HG02970 (cell line): ENCODE measurements at regions not wholly inside any gene's neighbourhood (a gene's known extent, or its start where the extent isn't known, plus 50 kb on each side); places are given as distances from the start of the nearest gene placed in this dataset.

Experiments
- ATAC-seq: cut with Tn5 transposase; IDR thresholded peaks from one replicate; pipeline ENCODE4 v1.9.1; 2021; ENCODE audit warnings: mild to moderate bottlenecking, moderate library complexity, moderate number of reproducible peaks; ENCODE audit not compliant: unreplicated experiment, low FRiP score

DNA sequence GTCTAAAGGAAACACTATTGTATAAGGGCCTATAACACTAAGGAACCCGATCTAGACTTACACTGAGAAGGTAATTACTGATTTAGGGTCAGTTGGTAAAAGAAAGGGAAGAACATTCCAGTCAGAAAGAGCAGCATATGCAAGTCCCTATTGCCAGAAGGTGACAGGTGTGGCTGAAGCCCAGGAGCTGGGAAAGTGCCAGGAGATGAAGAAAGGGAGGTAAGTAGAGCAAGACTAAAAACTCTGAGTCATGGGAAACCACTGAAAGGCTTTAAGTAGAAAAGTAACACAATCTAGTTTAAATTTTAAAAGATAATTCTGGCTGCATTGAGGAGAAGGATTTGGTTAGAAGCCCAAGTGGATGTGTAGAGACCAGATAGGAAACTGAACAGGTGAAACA is 77.7 kb upstream of the INTU start:
- no peak for ATAC-seq

DNA sequence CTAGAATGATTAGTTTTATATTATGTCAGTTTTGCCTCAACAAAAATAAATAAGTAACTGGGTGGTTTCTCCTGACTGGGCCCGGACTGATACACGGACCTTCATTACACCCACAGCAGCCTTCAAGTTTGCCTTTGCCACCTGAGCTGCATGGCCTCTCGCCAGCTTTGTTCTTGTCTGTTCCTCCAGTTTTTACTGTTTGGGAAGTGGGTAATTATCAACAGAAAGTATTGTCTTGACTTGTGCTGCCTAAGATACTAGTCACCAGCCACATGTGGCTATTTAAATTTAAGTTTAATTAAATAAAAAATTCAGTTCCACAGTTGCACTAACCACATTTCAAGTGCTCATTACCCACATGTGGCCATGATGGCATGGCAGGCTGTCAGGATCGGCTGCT is 74.7 kb upstream of the INTU start:
- no peak for ATAC-seq

DNA sequence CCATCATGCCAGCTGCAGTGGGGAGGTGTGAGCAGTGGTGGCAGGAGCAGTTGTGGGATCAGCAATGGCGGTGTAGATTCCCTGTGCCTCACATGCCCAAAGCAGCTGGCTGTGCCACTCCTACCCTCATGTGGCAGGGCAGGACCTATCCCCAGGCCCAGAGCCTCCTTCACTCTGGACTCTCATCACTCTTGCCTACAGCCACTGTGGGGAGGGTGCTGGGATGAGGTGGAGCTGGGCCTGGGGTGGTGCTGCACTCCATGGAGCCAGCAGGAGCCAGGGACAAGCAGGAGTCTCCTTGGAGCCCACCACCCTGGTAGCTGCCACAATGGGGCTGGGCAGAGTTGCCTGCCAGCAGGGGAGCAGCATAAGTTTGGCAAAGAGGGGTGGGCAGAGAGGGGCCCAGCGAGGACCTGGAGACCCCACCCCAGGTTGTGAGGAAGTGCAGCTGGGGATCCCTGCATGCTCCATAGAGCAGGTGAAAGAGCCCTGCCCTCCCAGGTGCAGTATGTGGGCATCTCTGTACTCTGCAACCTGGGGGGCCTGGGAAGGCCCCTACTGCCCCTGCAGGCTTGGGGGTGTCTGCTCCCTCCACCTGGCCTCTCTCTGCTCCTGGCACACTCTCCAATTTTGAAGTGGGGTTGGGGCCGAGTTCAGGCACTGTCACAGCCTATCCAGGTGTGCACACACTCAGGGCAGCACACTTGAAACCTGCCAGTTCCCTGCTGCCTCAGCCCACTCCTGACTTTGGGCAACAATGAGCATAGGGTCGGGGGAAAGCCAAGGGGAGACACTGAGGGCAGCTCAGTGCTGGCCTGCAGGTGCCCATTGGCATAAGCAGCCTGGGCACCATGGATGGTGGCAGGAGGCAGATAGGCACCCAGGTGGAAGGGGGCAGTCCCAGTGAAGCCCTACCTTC is 74.0 kb upstream of the INTU start:
- no peak for ATAC-seq

DNA sequence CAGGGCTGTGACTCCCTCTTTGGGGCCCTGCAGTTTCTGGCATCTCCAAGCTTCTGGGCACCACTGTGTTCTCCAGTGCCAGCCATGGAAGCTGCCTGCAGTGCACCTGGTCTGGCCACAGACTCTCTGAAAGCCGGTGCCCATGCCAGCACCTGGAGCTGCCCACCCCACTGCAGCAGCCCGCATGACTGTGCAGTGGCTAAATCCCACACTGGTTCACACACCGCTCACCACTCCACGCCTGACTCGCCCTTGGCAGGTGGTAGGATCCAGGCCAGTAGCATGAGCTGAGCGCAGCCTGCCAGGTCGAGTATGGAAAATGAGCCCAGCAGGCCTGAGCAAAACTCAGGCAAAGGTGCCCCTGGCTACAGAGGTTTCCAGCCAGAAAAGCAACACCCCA is 72.8 kb upstream of the INTU start:
- ATAC-seq, result no peak

DNA sequence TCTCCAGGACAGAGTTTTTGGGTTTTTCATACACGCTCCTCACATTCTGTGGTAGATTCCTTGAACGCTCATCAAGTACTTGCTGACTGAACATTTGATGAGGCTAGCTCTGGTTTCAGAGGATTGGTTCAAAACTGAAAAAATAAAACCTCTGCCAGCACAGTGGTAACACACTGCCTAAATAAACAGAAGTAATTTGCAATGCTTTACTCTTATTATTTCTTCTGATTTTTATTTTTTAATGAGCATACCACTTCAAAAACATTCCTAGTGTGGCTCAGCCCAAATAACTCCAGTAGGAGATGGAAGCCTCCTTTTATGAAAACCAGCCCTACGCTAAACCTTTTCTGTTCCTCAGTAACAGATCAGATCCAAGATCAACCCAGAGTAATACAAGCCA is 72.0 kb upstream of the INTU start:
- no peak for ATAC-seq

DNA sequence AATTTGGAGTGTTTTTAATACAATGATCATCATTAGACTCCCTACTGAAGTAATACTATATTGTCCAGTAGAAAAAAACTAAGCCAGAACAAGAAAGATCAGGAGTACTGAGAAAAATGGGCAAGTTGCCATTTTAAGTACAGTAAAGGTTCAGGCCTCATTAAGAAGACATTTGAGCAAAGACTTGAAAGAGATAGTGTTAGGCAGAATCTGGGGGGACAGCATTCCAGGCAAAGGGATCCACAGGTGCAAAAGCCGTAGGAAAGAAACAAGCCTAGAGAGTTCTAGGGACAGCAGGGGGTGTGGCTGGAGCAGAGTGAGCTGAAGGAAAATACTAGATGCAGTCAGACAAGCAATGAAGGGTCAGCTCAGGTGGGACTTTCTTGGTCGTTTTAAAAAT is 58.1 kb upstream of the INTU start:
- no peak for ATAC-seq

DNA sequence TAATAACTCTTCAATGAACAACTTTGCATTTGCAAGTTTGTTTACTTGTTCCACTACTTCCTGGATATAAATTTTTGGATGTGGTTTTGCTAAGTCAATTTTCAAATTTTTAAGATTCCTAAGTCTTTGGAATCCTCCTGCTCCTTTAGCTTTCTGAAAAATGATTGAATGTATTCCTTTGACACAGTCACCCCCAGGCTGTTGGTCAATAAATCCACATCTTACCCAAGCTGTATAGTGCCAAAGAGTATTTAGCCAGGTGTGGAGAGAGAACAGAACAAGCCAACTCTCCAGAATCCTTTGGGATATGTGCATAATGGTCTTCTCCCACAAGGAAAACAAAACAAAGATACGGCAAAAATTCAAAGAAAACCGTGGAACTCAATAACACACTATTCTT is 56.9 kb upstream of the INTU start:
- ATAC-seq, result no peak

DNA sequence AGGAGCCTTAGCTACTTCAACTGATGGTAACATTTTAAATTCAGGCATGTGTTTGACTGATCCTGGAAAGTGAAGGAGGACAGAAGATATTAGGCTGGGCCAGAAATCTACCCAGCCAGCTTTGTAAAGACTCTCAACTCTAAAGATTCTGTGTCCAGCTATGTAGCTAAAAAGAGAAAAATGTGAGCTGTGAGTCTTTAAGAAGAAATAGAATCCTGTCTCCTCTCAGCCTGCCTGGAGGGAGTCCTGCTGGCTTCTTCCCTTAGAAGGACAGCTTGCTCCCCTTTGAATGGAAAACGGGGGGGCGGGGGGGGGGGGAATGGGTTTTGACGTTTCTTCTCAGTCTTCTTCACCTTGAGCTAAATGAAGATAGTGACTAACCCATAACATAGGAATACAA is 54.3 kb upstream of the INTU start:
- ATAC-seq, result no peak

DNA sequence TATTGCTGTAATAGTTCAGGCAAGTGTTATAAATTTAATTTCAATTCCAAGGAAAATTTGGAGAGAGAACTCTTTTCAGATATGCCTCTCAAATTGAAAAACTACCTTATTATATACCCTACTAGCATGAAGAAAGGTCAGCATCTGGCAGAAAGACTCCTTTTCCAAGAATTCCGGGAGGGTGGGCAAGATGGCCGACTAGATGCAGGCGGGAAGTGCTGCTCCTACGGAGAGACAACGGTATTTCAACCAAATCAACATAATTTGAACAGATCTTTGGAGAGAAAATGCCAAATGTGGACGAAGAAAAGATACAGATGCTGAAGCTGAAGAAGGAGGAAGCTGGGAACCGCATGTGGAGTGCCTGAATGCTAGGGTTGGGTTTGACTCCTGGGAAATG is 53.8 kb upstream of the INTU start:
- ATAC-seq, result no peak

DNA sequence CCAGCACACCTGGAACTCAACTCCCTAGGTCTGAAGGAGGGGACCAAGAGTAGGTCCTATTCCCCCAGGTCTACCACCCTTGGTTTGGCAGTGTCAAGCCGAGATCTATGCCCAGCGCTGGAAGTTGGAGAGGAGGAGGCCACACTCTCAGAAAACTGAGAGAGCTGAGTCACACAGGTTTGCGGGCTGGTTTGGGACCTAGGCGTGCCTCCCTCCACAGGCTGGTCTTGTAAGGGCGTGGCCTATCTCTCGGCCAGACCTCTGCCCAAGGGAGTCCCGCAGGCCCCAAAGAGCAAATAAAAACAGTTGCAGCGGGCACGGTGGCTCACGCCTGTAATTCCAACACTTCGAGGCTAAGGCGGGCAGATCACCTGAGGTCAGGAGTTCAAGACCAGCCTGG is 52.9 kb upstream of the INTU start:
- ATAC-seq, result no peak

DNA sequence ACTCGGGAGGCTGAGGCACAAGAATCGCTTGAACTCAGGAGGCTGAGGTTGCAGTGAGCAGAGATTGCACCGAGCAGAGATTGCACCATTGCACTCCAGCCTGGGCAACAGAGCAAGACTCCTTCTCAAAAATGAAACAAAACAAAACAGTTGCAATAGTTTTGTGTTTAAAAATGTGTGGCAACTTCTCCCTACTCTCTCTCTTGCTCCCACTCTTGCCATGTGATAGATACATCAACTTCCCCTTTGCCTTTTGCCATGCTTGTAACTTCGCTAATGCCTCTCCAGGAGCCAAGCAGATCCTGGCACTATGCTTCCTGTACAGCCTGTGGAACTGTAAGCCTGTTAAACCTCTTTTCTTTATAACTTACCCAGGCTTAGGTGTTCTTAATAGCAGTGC is 52.5 kb upstream of the INTU start:
- no peak for ATAC-seq

DNA sequence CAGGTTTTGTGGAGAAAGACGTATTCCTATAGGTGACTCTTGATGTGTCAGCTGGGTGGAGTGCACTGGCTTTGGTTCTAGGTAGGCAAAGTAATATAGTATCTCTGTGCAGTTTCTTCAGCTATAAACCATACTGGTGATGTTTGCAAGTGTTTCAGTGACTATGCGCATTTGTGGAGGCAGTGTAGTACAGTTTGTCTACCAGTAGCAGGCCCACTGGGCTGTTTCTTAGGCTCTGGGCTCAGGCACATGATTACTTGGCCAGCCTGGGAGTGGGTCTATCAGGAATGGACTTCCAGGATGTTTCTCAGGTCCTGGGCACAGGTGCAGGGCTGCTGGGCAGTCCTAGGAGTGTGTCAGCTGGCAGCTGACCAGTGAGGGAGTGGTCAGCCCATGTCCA is 51.9 kb upstream of the INTU start:
- ATAC-seq, result no peak
